Esophagus muscularis mucosa (tissue), 4 donors: ENCODE measurements at regions not wholly inside any gene's neighbourhood (a gene's known extent, or its start where the extent isn't known, plus 50 kb on each side); places are given as distances from the start of the nearest gene placed in this dataset.

Source experiments
- DNase-seq: peaks from one replicate; pipeline ENCODE4 v3.0.0-alpha.2; 2017; ENCODE audit errors: extremely low spot score
- H3K27ac ChIP-seq, 4 donors: fragments of 200-600 bp; sonication (generic); replicated peaks in 1 of 4; 1 replicate in 3 of 4; 2 replicates in 1 of 4; pipeline ENCODE4 v1.5.1; 2016 to 2019; ENCODE audit warnings: mild to moderate bottlenecking in 1 of 4
- H3K27me3 ChIP-seq, 4 donors: fragments of 200-600 bp; sonication (generic); one replicate each; pipeline versions ENCODE4 v1.5.1 to v1.6.0; 2016 to 2019
- H3K36me3 ChIP-seq, 4 donors: fragments of 200-600 bp; sonication (generic); one replicate each; pipeline ENCODE4 v1.5.1; 2016 to 2019
- H3K4me1 ChIP-seq, 4 donors: fragments of 200-600 bp; sonication (generic); one replicate each; pipeline ENCODE4 v1.5.1; 2016 to 2019
- H3K4me3 ChIP-seq, 4 donors: fragments of 200-600 bp; sonication (generic); 1 replicate in 2 of 4; 2 replicates in 2 of 4; pipeline ENCODE4 v1.5.1; 2016 to 2019; ENCODE audit warnings: mild to moderate bottlenecking in 4 of 4, moderate library complexity in 1 of 4
- H3K9me3 ChIP-seq, 4 donors: fragments of 200-600 bp; sonication (generic); 1 replicate in 3 of 4; 2 replicates in 1 of 4; pipeline ENCODE4 v1.5.1; 2016 to 2019
- CTCF ChIP-seq, 3 experiments: fragments of 200-600 bp in 2 of 3; fragments of 450-650 bp in 1 of 3; sonication (generic) in 2 of 3; IDR thresholded peaks; one replicate each; pipeline ENCODE4 v1.5.1; 2017 to 2019; ENCODE audit warnings: antibody characterized with exemption in 3 of 3, mild to moderate bottlenecking in 2 of 3, moderate library complexity in 1 of 3
- EP300 ChIP-seq: sonication (generic); formaldehyde crosslinking; IDR thresholded peaks from one replicate; pipeline ENCODE4 v1.6.1; 2017; ENCODE audit warnings: antibody characterized with exemption
- POLR2A ChIP-seq: fragments of 450-650 bp; IDR thresholded peaks from one replicate; pipeline ENCODE4 v1.6.1; 2017; ENCODE audit warnings: antibody characterized with exemption, moderate library complexity, mild to moderate bottlenecking, low read depth
- POLR2AphosphoS5 ChIP-seq, 2 donors: sonication (generic); formaldehyde crosslinking; IDR thresholded peaks; one replicate each; pipeline ENCODE4 v1.6.1; 2017; ENCODE audit warnings: antibody characterized with exemption in 2 of 2
- WGBS: methylation state at CpG from one replicate; pipeline ENCODE4 v1.1.5; 2018; 5-methylcytosine and 5-hydroxymethylcytosine counted together
- intact Hi-C: fragments of 100-400 bp; cut with DNase I; formaldehyde crosslinking; loops from one replicate; pipeline ENCODE4 v1.15.1; 2023

GRCh38 chr2:220891405-220891804, 680.7 kb downstream of the EPHA4 start:
- DNase-seq = no peak
- no peak overlapping the region for H3K27ac ChIP-seq
- H3K36me3 ChIP-seq = no peaks in the 10 kb centered on the region
- no peaks in the 10 kb centered on the region for H3K9me3 ChIP-seq
- no peaks in the 10 kb centered on the region for H3K27me3 ChIP-seq
- 29% methylated on average over 1 of the region's 1 CpG for WGBS
- H3K4me3 ChIP-seq = no peak overlapping the region
- TF ChIP-seq POLR2A = no peak
- TF ChIP-seq CTCF (IDR thresholded peaks at IDR 0.05) = no peak
- TF ChIP-seq POLR2AphosphoS5 (IDR thresholded peaks at IDR 0.05) = no peak
- H3K4me1 ChIP-seq = no peaks in the 10 kb centered on the region
- intact Hi-C loops = no loop called here

- intact Hi-C loops = no loop called here
- TF ChIP-seq POLR2A (no peak), EP300 (no peak), POLR2AphosphoS5 (IDR thresholded peaks at IDR 0.05) (no peak), CTCF (IDR thresholded peaks at IDR 0.05) (no peak)
- no peaks in the 10 kb centered on the region for H3K27me3 ChIP-seq
Measured at GRCh38 chr2:220892018-220892634, 680.0 kb downstream of the EPHA4 start.

GRCh38 chr2:220893411-220893810, 678.7 kb downstream of the EPHA4 start:
- no peak for TF ChIP-seq CTCF (IDR thresholded peaks at IDR 0.05)
- TF ChIP-seq EP300 = no peak
- no peak for TF ChIP-seq POLR2AphosphoS5 (IDR thresholded peaks at IDR 0.05)
- TF ChIP-seq POLR2A = no peak
- intact Hi-C loops = no loop called here
- Histone ChIP-seq H3K36me3 (no peaks in the 10 kb centered on the region), H3K4me1 (no peaks in the 10 kb centered on the region), H3K27ac (no peak overlapping the region), H3K4me3 (no peak overlapping the region), H3K27me3 (no peaks in the 10 kb centered on the region), H3K9me3 (no peaks in the 10 kb centered on the region)
- DNase-seq = no peak
- 75% methylated on average over 2 of the region's 2 CpGs for WGBS

More at GRCh38 chr2:220892018-220892634, 680.0 kb downstream of the EPHA4 start:
- WGBS = 88% methylated on average over 5 of the region's 5 CpGs
- no peak overlapping the region for H3K27ac ChIP-seq
- DNase-seq = no peak
- no peak overlapping the region for H3K4me3 ChIP-seq
- H3K36me3 ChIP-seq = no peaks in the 10 kb centered on the region
- H3K9me3 ChIP-seq = no peaks in the 10 kb centered on the region
- no peaks in the 10 kb centered on the region for H3K4me1 ChIP-seq

- TF ChIP-seq POLR2A = no peak
- TF ChIP-seq CTCF (IDR thresholded peaks at IDR 0.05) = no peak
- TF ChIP-seq EP300 = no peak
- no peak for TF ChIP-seq POLR2AphosphoS5 (IDR thresholded peaks at IDR 0.05)
- WGBS = 41% methylated on average over 1 of the region's 1 CpG
- Histone ChIP-seq H3K27ac (no peak overlapping the region), H3K4me3 (no peak overlapping the region), H3K27me3 (no peaks in the 10 kb centered on the region), H3K9me3 (no peaks in the 10 kb centered on the region), H3K4me1 (no peaks in the 10 kb centered on the region), H3K36me3 (no peaks in the 10 kb centered on the region)
- intact Hi-C loops = no loop called here
- DNase-seq = no peak
Measured at GRCh38 chr2:220894069-220894468, 678.0 kb downstream of the EPHA4 start.

- H3K4me1 ChIP-seq = no peaks in the 10 kb centered on the region
- no peaks in the 10 kb centered on the region for H3K27me3 ChIP-seq
- DNase-seq = no peak
- H3K4me3 ChIP-seq = no peak overlapping the region
- intact Hi-C loops = no loop called here
- 92% methylated on average over 1 of the region's 1 CpG for WGBS
- no peak overlapping the region for H3K27ac ChIP-seq
- no peaks in the 10 kb centered on the region for H3K36me3 ChIP-seq
- no peaks in the 10 kb centered on the region for H3K9me3 ChIP-seq
- TF ChIP-seq POLR2AphosphoS5 (IDR thresholded peaks at IDR 0.05) (no peak), CTCF (IDR thresholded peaks at IDR 0.05) (no peak), POLR2A (no peak), EP300 (no peak)
Measured at GRCh38 chr2:220899492-220899891, 672.6 kb downstream of the EPHA4 start.
